Lung (tissue), 11 donors: ENCODE measurements at regions not wholly inside any gene's neighbourhood (a gene's known extent, or its start where the extent isn't known, plus 50 kb on each side); places are given as distances from the start of the nearest gene placed in this dataset.
A peak's percentile ranks its signal among the peaks of the same experiment; 100 is the strongest.

ENCODE experiments used
- ATAC-seq: fragments of 200-7000 bp; cut with Tn5 transposase; one replicate; pipeline ENCODE4 v1.9.1; 2020; ENCODE audit warnings: moderate number of reproducible peaks; ENCODE audit not compliant: insufficient read depth, low FRiP score
- DNase-seq, 3 donors: peaks; one replicate each; pipeline ENCODE4 v3.0.0-alpha.2; 2013 to 2017
- H3K27ac ChIP-seq, 2 donors: one replicate each; pipeline ENCODE4 v1.5.1; 2013; ENCODE audit warnings: mild to moderate bottlenecking in 2 of 2, moderate library complexity in 2 of 2, control low read depth in 1 of 2, inconsistent platforms in 1 of 2, low read depth in 1 of 2, low read length in 1 of 2
- H3K27me3 ChIP-seq, 3 donors: one replicate each; pipeline ENCODE4 v1.5.1; 2013; ENCODE audit warnings: low read length in 2 of 3; ENCODE audit not compliant: control insufficient read depth in 3 of 3, insufficient read depth in 3 of 3
- H3K36me3 ChIP-seq, 4 donors: one replicate each; pipeline ENCODE4 v1.5.1; 2013; ENCODE audit warnings: low read length in 4 of 4, mild to moderate bottlenecking in 1 of 4, moderate library complexity in 1 of 4; ENCODE audit not compliant: control insufficient read depth in 4 of 4, insufficient read depth in 4 of 4
- H3K4me1 ChIP-seq, 5 donors: one replicate each; pipeline ENCODE4 v1.5.1; 2013; ENCODE audit warnings: low read length in 5 of 5, mild to moderate bottlenecking in 2 of 5, moderate library complexity in 1 of 5; ENCODE audit not compliant: control insufficient read depth in 5 of 5, insufficient read depth in 5 of 5
- H3K4me3 ChIP-seq: one replicate; pipeline ENCODE4 v1.5.1; 2013; ENCODE audit warnings: mild to moderate bottlenecking, control low read depth, moderate library complexity
- H3K9ac ChIP-seq, 2 donors: one replicate each; pipeline ENCODE4 v1.5.1; 2013; ENCODE audit warnings: low read length in 2 of 2, control low read depth in 1 of 2; ENCODE audit not compliant: insufficient read depth in 1 of 2
- H3K9me3 ChIP-seq, 4 donors: one replicate each; pipeline ENCODE4 v1.5.1; 2013; ENCODE audit warnings: low read length in 3 of 4, mild to moderate bottlenecking in 1 of 4, moderate library complexity in 1 of 4; ENCODE audit not compliant: control insufficient read depth in 4 of 4, insufficient read depth in 3 of 4
- WGBS, 2 donors: extraction: QIAGEN DNeasy Blood & Tissue Kit; methylation state at CpG; one replicate each; pipeline ENCODE4 v1.1.7; 2013; 5-methylcytosine and 5-hydroxymethylcytosine counted together
- TF ChIP-seq, protein P1 (sequence below): IDR thresholded peaks from 2 replicates; pipeline ENCODE4 v1.5.1; 2012; ENCODE audit warnings: mild to moderate bottlenecking; ENCODE audit errors: control extremely low read depth, extremely low read depth
- donor health status: control.
- donor health status: control.
- donor health status: Bipolar disorder and iron deficiency.
- donor health status: healthy.
- donor health status: DM: yes; HTN: yes; CAD: no.

DNA sequence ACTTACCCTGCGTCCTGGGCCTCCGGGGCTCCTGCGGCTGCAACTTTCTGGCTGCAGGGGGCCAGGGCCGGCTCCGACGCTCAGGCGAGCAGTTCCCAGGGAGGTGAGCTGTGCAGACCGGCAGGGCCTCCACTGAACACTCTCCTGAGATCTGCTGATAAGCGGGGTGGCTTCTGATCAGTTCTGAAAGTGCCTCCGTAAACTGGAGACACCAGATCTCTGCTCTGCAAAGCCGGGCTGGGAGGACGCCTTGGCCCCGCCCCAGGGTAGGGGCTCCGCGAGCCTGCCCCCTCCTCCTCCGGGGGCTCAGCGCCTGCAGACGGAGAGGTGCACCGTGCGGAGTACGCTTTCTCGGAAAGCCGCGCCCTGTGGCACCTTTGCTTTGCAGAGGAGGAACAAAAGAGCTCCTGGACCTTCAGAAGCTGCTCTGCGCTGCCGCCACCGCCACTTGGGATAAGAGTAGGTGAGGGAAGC lies 141.3 kb upstream of the VKORC1L1 start:
- Histone ChIP-seq H3K4me3 (peak overlapping the region; percentile 36), H3K4me1 (peaks cover 0 to 8% (median 0%) of the 10 kb centered on the region in 5 donors), H3K9me3 (no peaks in the 10 kb centered on the region), H3K27ac (no peak overlapping the region), H3K9ac (peak overlapping the region; percentile 41 to 67), H3K36me3 (peaks cover 0 to 3% (median 0%) of the 10 kb centered on the region in 4 donors), H3K27me3 (no peaks in the 10 kb centered on the region)
- peak; percentile 47 to 52 (median 52) for DNase-seq
- 14 to 23% methylated on average over 26 to 27 of the region's 27 CpGs for WGBS, 2 donors
- peak; percentile 78 for ATAC-seq
- TF ChIP-seq, protein P1, sequence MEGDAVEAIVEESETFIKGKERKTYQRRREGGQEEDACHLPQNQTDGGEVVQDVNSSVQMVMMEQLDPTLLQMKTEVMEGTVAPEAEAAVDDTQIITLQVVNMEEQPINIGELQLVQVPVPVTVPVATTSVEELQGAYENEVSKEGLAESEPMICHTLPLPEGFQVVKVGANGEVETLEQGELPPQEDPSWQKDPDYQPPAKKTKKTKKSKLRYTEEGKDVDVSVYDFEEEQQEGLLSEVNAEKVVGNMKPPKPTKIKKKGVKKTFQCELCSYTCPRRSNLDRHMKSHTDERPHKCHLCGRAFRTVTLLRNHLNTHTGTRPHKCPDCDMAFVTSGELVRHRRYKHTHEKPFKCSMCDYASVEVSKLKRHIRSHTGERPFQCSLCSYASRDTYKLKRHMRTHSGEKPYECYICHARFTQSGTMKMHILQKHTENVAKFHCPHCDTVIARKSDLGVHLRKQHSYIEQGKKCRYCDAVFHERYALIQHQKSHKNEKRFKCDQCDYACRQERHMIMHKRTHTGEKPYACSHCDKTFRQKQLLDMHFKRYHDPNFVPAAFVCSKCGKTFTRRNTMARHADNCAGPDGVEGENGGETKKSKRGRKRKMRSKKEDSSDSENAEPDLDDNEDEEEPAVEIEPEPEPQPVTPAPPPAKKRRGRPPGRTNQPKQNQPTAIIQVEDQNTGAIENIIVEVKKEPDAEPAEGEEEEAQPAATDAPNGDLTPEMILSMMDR: no peak

DNA sequence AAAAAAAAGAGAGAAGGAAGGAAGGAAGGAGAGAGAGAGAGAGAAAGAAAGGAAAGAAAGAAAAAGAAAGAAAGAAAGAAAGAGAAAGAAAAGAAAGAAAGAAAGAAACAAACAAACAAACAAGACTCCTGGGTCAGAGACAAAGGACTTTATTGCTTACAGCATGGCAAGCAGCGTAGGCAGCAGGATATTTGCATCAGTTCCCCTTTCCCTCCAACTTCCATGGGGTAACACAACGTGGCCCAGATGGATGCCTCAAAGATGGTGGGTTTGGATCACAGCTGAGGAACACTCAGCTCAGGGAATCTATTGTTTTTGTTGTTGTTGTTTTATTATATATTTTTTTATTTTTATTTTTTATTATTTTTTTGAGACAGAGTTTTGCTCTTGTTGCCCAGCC lies 128.5 kb upstream of the VKORC1L1 start:
- peaks cover 0 to 8% (median 6%) of the 10 kb centered on the region in 5 donors for H3K4me1 ChIP-seq
- H3K27me3 ChIP-seq: no peaks in the 10 kb centered on the region
- 46 to 78% methylated on average over 2 of the region's 2 CpGs for WGBS, 2 donors
- H3K9ac ChIP-seq: no peak overlapping the region
- H3K4me3 ChIP-seq: no peak overlapping the region
- H3K36me3 ChIP-seq: peaks cover 0 to 4% (median 1%) of the 10 kb centered on the region in 4 donors
- ATAC-seq (no peak), DNase-seq (no peak)
- no peaks in the 10 kb centered on the region for H3K9me3 ChIP-seq
- H3K27ac ChIP-seq: no peak overlapping the region
- TF ChIP-seq, protein P1: no peak

DNA sequence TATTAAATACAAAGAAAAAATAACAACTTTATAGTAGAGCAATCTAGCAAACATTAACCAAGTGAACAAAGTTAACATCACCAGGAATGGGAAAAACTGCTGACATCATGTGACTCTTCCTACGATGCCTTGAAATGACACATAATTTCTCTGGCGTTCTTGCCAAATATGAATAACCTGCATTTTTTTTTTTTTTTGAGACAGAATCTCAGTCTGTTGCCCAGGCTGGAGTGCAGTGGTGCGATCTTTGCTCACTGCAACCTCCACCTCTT lies 126.5 kb upstream of the VKORC1L1 start:
- TF ChIP-seq, protein P1: no peak
- peak in 2 of 3 donors; percentile 25 to 40 for DNase-seq
- H3K9me3 ChIP-seq: no peaks in the 10 kb centered on the region
- H3K4me3 ChIP-seq: no peak overlapping the region
- peaks cover 0 to 15% (median 6%) of the 10 kb centered on the region in 5 donors for H3K4me1 ChIP-seq
- no peak overlapping the region for H3K27ac ChIP-seq
- no peaks in the 10 kb centered on the region for H3K27me3 ChIP-seq
- no peak overlapping the region for H3K9ac ChIP-seq
- H3K36me3 ChIP-seq: peaks cover 0 to 2% (median 0%) of the 10 kb centered on the region in 4 donors
- WGBS, 2 donors: 67 to 72% methylated on average over 3 of the region's 3 CpGs
- no peak for ATAC-seq

DNA sequence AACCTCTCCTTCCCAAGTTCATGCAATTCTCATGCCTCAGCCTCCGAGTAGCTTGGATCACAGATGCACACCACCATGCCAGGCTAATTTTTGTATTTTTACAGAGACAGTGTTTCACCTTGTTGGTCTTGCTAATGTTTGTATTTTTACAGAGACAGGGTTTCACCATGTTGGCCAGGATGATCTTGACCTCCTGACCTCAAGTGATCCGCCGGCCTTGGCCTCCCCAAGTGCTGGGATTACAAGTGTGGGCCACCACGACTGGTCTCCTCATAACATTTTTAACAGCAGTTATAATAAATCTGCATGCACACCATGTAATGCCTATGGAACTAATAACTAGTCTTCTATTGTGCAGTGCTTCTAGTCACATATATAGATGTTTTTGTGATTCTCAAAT lies 123.8 kb upstream of the VKORC1L1 start:
- Histone ChIP-seq H3K27ac (no peak overlapping the region), H3K4me1 (peaks cover 3 to 20% (median 4%) of the 10 kb centered on the region in 5 donors)
- ATAC-seq: no peak

More for the DNA sequence above, 123.8 kb upstream of the VKORC1L1 start:
- WGBS, 2 donors: 94 to 98% methylated on average over 4 of the region's 4 CpGs
- no peak for DNase-seq
- Histone ChIP-seq H3K9ac (no peak overlapping the region), H3K4me3 (no peak overlapping the region), H3K27me3 (no peaks in the 10 kb centered on the region), H3K9me3 (no peaks in the 10 kb centered on the region), H3K36me3 (peaks cover 0 to 4% (median 1%) of the 10 kb centered on the region in 4 donors)
- TF ChIP-seq, protein P1: no peak
